ENCODE measurements at regions not wholly inside any gene's neighbourhood (a gene's known extent, or its start where the extent isn't known, plus 50 kb on each side); places are given as distances from the start of the nearest gene placed in this dataset.

DNA sequence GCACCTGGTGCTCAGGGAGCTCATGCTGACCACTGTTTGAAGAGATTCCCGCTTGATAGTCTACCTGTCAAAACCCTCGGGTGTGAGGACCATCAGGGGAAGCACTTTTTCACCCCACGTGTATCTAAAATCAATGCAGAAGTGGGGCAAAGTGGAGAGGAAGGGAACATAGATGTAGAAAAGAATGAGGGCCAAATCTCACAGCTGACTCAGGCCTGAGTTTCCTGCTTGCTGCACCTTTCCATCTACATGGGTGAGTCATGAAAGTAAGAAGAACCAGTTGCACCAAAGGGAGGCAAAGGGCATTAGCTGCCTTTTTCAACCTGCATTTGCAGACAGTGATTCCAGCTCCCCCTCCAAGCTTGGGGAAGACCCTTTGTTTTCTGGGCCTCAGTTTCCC, 100.2 kb upstream of the MYCN start:
- Histone ChIP-seq H3K27me3 (replicated peaks; ENCODE audit: control insufficient read depth, insufficient read depth, low read length) (peaks cover 1% of the 10 kb centered on the region; the same call in 1 of the 2 replicates), H3K4me3 (replicated peaks; ENCODE audit: low read depth, low read length) (no peak overlapping the region), H3K36me3 (ENCODE audit: control insufficient read depth, insufficient read depth, low read length) (no peaks in the 10 kb centered on the region)
- TF ChIP-seq, protein P1, sequence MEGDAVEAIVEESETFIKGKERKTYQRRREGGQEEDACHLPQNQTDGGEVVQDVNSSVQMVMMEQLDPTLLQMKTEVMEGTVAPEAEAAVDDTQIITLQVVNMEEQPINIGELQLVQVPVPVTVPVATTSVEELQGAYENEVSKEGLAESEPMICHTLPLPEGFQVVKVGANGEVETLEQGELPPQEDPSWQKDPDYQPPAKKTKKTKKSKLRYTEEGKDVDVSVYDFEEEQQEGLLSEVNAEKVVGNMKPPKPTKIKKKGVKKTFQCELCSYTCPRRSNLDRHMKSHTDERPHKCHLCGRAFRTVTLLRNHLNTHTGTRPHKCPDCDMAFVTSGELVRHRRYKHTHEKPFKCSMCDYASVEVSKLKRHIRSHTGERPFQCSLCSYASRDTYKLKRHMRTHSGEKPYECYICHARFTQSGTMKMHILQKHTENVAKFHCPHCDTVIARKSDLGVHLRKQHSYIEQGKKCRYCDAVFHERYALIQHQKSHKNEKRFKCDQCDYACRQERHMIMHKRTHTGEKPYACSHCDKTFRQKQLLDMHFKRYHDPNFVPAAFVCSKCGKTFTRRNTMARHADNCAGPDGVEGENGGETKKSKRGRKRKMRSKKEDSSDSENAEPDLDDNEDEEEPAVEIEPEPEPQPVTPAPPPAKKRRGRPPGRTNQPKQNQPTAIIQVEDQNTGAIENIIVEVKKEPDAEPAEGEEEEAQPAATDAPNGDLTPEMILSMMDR (IDR thresholded peaks at IDR 0.05; ENCODE audit: insufficient read depth, low read length, poor library complexity, severe bottlenecking), result no peak
- no peak for DNase-seq (ENCODE audit: extremely low read depth, insufficient read length)

DNA sequence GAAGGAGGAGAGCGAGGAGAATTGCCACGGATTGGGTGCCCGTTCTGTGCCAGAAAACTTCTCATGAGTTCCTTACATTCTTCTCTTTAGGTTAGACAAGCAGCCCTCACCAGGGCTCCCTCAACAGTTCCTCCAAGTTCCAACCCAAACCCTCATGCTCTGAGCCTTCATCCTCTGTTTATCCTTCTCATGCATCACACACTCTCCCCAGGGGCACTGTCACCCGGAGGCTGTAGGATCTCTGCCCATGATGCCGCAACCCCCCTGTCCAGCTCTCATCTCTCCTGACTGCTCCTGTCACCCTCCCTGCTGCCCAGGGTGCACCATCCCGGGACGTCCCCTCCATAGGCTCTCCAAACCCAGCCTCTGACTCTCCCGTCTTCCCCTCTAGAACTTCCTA, 99.4 kb upstream of the MYCN start:
- TF ChIP-seq, protein P1 (IDR thresholded peaks at IDR 0.05; ENCODE audit: insufficient read depth, low read length, poor library complexity, severe bottlenecking), result no peak
- H3K4me3 ChIP-seq (replicated peaks; ENCODE audit: low read depth, low read length), result no peak overlapping the region
- peaks cover 1% of the 10 kb centered on the region; the same call in 1 of the 2 replicates for H3K27me3 ChIP-seq (replicated peaks; ENCODE audit: control insufficient read depth, insufficient read depth, low read length)
- DNase-seq (ENCODE audit: extremely low read depth, insufficient read length), result no peak
- no peaks in the 10 kb centered on the region for H3K36me3 ChIP-seq (ENCODE audit: control insufficient read depth, insufficient read depth, low read length)

DNA sequence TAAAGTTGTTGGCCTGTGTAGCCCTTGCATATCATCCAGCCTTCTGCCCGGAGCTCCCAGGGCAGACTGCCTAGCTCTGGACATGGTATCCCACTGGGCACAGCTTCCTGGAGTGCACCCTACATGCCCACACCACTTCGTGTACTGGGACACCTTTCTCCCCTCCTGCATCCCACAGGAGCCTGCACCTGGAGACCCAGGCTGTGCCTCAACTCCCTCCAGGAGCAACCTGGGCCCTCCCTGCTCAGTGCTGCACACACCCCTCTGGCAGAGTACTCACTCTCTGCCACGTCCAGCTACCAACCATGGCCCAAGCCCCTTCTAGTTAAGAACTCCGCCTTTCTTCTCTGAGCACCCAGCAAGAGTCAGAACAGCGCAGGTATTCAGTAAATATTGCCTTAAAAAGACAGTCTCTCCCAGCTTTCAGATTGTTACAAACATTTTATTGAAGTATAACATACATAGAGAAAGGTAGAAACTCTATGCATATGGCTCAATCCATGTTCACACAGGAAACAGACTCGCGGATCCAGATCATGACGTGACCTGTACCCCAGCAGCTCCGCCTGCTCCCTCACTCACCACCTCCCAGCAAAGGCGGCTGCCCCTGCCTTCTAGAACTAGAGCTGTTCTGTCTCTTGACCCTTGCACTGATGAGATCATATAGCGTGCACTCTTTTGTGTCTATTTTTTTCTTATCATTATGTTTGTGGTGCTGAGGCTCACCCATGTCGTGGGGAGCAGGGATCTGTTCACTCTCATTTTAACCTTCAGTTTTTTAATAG, 98.4 kb upstream of the MYCN start:
- no peaks in the 10 kb centered on the region for H3K36me3 ChIP-seq (ENCODE audit: control insufficient read depth, insufficient read depth, low read length)
- no peak overlapping the region for H3K4me3 ChIP-seq (replicated peaks; ENCODE audit: low read depth, low read length)
- TF ChIP-seq, protein P1 (IDR thresholded peaks at IDR 0.05; ENCODE audit: insufficient read depth, low read length, poor library complexity, severe bottlenecking), result no peak
- H3K27me3 ChIP-seq (replicated peaks; ENCODE audit: control insufficient read depth, insufficient read depth, low read length), result peaks cover 1% of the 10 kb centered on the region; the same call in 1 of the 2 replicates
- no peak for DNase-seq (ENCODE audit: extremely low read depth, insufficient read length)

DNA sequence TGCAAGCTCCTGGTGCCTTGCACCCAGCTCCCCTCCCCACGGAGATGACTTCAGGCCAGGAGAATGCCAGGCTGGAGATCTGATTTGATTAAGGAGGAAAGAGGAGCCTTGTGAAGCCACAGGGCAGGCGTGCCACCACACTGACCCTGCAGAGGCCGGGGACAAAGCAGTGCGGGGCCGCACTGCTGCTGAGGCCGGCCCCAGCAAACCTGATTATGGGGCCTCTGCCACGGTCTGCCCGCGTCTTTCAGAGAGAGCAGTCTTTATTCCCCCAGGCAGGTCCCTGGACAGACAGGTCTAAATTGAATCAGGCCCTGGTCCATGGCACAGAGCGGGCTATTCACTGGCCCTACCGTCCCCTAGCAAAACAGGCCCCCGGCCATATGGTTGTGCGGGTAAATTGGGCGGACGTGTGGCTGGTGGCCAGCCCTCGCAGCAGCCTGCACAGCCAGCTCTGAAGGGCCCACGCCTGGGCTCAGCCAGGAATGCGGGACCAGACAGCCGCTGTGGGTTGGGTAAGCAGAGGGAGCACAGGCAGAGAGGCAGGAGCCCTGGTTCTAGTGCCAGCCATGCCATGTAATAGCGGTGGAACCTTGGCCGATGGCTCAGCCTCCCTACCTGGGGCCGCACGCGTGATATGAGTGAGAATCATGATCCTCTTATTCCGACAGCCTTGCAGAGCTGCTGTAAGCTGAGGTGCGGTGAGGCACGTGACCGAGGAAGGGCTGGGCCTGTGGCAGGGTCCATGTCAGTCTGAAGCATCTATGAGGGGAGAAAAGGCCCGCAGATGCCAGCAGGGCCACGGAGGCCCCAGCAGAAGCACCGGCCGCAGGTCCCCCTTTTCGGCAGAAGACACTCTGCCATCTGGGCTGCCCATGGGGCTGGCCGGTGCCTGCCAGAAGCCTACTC, 97.3 kb upstream of the MYCN start:
- TF ChIP-seq, protein P1 (IDR thresholded peaks at IDR 0.05; ENCODE audit: insufficient read depth, low read length, poor library complexity, severe bottlenecking), result no peak
- no peak overlapping the region for H3K4me3 ChIP-seq (replicated peaks; ENCODE audit: low read depth, low read length)
- DNase-seq (ENCODE audit: extremely low read depth, insufficient read length), result no peak
- H3K36me3 ChIP-seq (ENCODE audit: control insufficient read depth, insufficient read depth, low read length), result no peaks in the 10 kb centered on the region
- peaks cover 1% of the 10 kb centered on the region; the same call in 1 of the 2 replicates for H3K27me3 ChIP-seq (replicated peaks; ENCODE audit: control insufficient read depth, insufficient read depth, low read length)

DNA sequence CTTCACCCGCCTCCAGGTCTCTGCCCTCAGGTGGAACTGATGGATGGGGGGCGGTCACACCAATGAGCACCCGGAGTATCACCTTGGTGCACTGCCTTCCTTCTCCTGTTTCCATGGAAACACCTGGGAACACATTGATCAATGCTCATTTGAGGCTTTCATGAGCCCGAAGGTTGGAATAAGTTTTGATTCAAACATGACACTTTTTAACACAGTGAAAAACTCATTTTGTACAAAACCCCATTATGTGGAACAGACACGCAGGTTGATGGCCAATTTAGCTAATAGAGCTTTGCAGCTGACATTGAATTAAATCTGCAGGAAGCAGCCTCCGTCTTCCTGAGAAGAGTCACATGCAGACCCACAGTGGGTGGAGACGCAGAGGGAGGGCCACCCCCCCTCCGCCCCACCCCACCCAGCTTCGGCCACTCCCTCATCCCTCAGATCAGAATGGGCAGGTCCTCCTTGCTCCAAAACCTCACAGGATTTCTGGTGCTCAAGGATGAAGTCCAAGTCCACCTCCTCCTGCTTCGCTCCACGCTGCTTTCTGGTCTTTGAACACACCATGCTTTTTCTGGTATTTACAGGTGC, 96.0 kb upstream of the MYCN start:
- TF ChIP-seq, protein P1 (IDR thresholded peaks at IDR 0.05; ENCODE audit: insufficient read depth, low read length, poor library complexity, severe bottlenecking), result no peak
- DNase-seq (ENCODE audit: extremely low read depth, insufficient read length), result no peak
- Histone ChIP-seq H3K27me3 (replicated peaks; ENCODE audit: control insufficient read depth, insufficient read depth, low read length) (peaks cover 1% of the 10 kb centered on the region; the same call in 1 of the 2 replicates), H3K36me3 (ENCODE audit: control insufficient read depth, insufficient read depth, low read length) (no peaks in the 10 kb centered on the region), H3K4me3 (replicated peaks; ENCODE audit: low read depth, low read length) (no peak overlapping the region)

All from GM06990 (cell line).